Activated gamma-delta T cell treated with anti-CD3 and anti-CD28 coated beads, Interleukin-2, amount 50 U/mL, for 16 hours (primary cell): ENCODE measurements at regions not wholly inside any gene's neighbourhood (a gene's known extent, or its start where the extent isn't known, plus 50 kb on each side); places are given as distances from the start of the nearest gene placed in this dataset.
"Not testable (repeated sequence)": the region's sequence is repeated elsewhere in the genome, so short reads cannot be mapped to it uniquely, and the experiment has no call there.

Experiments used
- DNase-seq: peaks from one replicate; pipeline ENCODE4 v3.0.0-alpha.2; 2020; ENCODE audit warnings: low read depth

DNA sequence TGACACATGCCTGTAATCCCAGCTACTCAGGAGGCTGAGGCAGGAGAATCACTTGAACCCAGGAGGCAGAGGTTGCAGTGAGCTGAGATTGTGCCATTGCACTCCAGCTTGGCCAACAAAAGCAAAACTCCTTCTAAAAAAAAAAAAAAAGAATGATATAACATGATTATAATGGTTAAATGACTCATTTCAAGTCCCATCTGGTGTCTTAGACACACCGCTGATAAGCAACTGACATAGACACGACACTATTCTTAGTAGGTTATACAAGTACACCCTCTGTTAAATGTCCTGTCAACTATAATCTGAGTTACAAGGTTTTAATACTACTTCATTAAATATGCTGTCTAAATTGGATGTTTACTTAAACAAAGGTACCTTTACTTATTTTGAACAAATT lies 405.3 kb upstream of the CLINT1 start:
- DNase-seq: no peak

DNA sequence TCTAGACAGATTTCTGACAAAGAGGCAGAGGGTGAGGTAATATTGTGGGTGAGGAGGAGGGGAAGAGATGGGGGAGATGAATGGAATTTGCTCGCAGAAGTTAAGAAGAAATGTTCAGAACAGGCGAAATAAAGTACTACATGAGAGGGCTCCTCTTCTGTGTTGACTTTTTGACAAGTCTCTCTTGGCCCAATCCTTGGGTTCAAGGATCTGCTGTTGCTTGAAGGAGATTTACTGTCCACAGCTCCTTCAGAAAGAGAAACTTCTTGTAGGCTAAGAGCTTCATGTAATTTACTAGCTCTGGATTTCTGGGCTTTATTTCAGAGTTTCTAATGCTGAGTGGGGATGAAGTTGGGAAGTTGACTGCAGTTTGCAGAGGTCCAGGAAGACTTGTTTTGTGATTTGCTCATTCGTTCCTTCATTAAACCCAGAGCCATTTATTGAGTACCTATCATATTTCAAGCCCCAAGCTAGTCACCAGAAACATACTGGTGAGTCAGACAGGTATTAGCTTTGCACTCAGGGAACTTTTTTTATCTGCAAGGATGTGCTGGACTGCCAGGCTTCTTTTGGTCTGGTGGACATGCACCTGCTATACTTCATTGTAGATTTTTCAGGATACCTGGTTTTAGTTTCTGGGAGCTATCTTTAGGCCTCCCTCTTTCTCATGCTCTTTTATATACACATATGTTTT lies 402.9 kb upstream of the CLINT1 start:
- DNase-seq: no peak

DNA sequence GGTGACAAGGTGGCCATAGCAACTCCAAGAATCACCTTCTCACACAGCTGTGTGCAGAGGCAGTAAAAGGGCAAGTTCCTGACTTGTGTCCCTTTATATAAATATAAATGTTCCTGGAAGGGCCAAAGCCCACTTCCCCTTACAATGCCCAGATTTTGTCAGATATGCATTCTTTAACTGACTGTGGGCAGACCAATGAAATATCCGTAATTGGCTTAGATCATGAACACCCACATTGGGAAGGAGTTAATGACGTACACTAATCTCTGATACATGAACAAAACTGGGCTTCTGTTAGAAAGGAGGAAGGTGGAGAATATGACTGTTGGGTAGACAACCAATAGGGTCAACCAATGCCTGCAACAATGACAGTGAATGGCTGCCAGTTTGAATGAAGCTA lies 397.2 kb upstream of the CLINT1 start:
- no peak for DNase-seq

DNA sequence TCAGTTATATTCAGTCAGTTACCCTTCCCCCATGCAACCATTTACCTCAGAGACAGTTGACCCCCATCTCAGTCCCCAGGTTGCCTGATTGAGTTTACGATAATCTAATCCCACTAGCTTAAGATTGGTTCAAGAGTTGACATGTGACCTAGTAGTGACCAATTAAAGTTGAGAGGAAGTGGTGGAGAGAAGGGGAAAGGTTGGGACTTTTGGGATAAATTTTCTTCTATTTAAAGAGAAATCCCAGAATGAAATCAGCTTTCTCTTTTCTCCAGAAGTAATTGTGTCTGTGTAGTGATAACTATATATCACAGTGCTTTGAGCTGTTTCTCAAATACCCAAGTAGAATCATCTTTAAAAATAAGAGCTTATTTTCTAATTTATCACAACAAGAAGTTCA lies 396.7 kb upstream of the CLINT1 start:
- no peak for DNase-seq

DNA sequence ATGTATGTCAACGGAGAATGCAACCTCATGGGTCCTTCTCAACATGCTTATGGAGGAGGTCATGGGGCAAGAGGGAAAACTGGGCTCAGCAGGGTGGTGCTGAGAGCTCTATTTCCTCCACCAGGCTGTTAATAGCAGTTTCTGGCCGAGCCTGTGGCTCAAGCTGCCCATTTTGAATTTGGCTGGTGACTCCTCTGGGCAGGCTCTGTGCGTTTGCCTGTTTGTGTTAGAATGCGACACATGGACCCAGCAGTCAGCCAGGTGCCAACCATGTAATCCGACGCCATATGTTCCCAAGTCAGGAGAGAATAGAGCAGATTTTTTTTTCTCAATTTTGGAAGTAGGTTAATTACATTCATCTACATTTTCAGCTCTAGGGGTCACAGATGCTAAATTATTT lies 387.7 kb upstream of the CLINT1 start:
- no peak for DNase-seq

DNA sequence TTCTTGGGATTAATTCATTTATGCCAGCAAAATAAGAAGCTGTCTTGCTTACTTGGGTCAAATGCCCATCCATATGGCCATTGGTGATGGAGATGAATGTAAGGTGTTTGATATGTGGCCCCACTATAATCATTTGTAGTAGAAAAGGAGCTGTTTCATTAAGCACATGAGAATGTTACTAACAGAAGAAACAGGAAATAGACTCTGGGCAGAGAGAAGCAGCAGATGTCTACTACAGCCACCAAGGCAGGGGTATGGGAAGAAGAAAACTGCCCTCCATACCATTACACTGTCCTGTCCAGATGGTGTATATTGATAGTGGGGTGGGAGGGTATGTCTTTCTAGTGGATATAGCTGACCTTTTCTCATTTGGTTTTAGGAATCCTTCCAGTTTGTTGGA lies 386.6 kb upstream of the CLINT1 start:
- DNase-seq: no peak

GRCh38 chr5:158244882-158245281 lies 385.9 kb upstream of the CLINT1 start:
- DNase-seq: no peak

- DNase-seq: no peak
Measured at GRCh38 chr5:158236511-158237335, 377.8 kb upstream of the CLINT1 start.

GRCh38 chr5:158235159-158235547 lies 376.2 kb upstream of the CLINT1 start:
- DNase-seq: no peak

- no peak for DNase-seq
Measured at GRCh38 chr5:158234323-158235158, 375.6 kb upstream of the CLINT1 start.

- no peak for DNase-seq
Measured at GRCh38 chr5:158233735-158234322, 374.9 kb upstream of the CLINT1 start.

DNA sequence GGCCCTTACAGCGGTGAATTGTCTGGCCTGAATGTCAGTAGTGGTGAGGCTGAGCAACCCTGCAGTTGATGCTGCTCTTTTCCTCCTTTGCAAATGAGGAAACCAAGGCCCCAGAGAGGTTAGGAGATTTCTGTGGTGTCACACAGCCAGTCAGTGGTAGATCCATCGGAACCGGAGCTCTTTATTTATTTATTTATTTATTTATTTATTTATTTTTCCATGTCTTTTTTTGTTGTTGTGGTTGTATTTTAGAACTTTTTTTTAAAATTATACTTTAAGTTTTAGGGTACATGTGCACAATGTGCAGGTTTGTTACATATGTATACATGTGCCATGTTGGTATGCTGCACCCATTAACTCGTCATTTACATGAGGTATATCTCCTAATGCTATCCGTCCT lies 368.4 kb upstream of the CLINT1 start:
- DNase-seq: not testable (repeated sequence)

- DNase-seq: no peak
Measured at GRCh38 chr5:158226496-158226895, 367.6 kb upstream of the CLINT1 start.

- no peak for DNase-seq
Measured at GRCh38 chr5:158224253-158224652, 365.3 kb upstream of the CLINT1 start.

- DNase-seq: no peak
Measured at GRCh38 chr5:158223054-158223600, 364.2 kb upstream of the CLINT1 start.

GRCh38 chr5:158212917-158213316 lies 354.0 kb upstream of the CLINT1 start:
- DNase-seq: no peak

DNA sequence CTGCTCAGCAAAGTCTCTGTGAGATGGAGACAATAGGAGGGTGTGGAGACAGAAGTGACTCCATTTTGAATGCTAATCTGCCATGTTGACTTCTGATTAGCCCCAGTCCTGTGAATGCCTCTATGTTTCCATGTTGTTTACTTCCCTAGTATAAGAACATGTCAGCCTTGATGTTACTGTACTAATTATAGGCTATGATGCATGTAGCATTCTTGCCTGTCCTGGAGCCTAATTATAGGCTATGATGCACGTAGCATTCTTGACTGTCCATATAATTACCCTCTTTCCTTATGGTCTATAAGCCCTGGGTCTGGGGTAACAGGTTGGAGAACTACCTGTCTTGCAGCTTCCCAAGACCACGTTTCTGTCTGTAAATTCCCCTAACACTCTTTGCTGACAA lies 353.3 kb upstream of the CLINT1 start:
- DNase-seq: no peak

DNA sequence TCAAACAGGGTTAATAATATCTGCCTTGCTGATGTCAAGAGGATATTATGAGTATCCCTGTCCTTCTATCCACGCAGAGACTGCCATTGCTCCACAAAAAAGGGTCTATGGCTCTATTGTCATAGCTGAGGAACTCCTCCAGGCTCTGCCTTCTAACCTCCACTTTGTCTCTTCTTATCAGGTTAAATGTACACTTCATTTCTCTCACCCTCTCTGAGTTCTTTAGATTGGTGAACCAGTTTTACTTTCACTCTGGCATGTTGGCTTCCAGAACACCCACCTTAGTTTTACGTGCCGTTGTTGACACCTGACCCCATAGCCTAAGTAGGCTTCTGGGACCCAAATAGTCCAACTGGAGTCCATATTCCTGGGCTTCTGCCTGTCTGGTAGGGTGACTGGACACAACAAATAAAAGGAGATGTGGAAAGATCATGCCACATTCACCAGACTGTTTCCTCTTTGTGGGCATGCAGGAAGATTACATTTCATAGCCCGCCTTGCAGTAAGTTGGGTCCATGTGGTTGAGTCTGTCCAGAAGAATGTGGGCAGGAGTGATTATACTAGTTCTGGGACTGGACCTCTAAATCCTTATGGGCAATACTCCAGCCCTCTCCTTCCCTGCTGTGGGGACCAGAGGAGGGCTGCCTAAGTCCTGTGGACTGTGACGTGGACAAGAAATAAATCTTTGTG lies 350.4 kb upstream of the CLINT1 start:
- DNase-seq: no peak

DNA sequence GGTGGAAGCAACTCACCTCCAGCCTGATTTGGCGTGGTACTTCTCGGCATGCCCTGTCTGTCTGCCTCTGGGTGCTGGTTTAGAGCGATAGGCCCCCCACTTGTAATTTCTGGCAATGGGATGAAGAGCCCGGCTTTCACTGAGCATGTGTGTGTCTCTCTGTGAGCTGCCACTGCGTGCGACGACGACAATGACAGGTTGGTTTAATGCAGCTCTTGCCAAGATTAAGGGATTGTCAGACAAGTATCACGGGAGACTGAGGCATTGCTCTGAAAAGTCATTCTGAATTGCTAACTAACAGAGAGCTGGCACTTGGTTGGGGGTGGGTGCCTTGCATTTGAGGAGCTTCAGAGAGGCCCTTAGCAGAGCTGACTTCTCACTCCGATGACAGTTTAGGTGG lies 348.8 kb upstream of the CLINT1 start:
- no peak for DNase-seq

- no peak for DNase-seq
Measured at GRCh38 chr5:158205992-158206391, 347.0 kb upstream of the CLINT1 start.

DNA sequence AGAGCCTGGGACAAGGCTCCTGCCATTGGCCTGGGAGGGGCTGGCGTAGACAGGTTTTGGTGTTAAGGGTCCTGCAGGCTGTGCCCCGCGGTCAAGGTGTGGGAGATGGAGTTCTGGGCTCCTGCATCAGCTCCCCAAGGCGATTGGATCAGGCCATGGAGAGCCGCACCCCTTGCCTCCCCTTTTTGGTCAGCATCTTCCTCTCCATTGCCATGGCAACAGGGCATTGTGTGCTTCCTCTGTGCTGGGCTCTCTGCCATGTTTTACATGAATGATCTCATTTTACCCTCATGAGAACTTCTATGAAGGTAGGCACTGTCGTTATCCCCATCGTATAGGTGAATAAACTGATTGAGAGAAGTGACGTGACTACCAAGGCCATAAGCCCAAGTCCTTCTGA lies 344.3 kb upstream of the CLINT1 start:
- no peak for DNase-seq

DNA sequence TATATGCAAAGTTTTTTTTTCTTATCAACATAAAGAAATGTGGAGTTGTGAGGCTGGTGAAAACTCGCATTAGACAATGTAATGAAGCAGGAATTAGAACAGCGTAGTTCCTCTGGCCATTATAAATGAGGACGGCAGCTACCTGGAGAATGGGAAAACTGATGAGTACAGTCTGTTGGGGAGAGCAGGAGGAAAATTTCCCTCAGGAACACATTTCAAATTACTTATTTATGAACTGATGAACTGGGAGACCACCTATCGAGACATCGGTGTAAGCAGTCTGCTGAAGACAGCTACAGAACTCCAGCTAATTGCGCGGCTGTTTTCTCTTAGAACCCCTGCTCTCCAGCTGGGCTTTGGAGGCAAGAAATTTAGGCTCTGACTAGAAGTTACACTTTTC lies 343.9 kb upstream of the CLINT1 start:
- no peak for DNase-seq
